COLO668 (cell line): ENCODE measurements at regions not wholly inside any gene's neighbourhood (a gene's known extent, or its start where the extent isn't known, plus 50 kb on each side); places are given as distances from the start of the nearest gene placed in this dataset.
A peak's percentile ranks its signal among the peaks of the same experiment; 100 is the strongest.

Experiments
- DNase-seq: peaks from one replicate; lab custom pipeline; 2025; ENCODE audit not compliant: unreplicated experiment; lab: John Stamatoyannopoulos, UW

- DNase-seq: no peak
Measured at GRCh38 chr7:22658031-22658430, 69.0 kb upstream of the IL6 start.

- no peak for DNase-seq
Measured at GRCh38 chr7:22657479-22657878, 69.5 kb upstream of the IL6 start.

GRCh38 chr7:22655781-22656180 lies 71.2 kb upstream of the IL6 start:
- no peak for DNase-seq

GRCh38 chr7:22654831-22655230 lies 72.2 kb upstream of the IL6 start:
- no peak for DNase-seq

- DNase-seq: peak; percentile 51
Measured at GRCh38 chr7:22653951-22654350, 73.0 kb upstream of the IL6 start.

GRCh38 chr7:22651534-22652243 lies 75.3 kb upstream of the IL6 start:
- DNase-seq: no peak

- no peak for DNase-seq
Measured at GRCh38 chr7:22651036-22651435, 76.0 kb upstream of the IL6 start.

GRCh38 chr7:22649686-22650085 lies 77.3 kb upstream of the IL6 start:
- DNase-seq: no peak

GRCh38 chr7:22647451-22648257 lies 79.3 kb upstream of the IL6 start:
- no peak for DNase-seq

GRCh38 chr7:22645418-22646181 lies 81.4 kb upstream of the IL6 start:
- DNase-seq: no peak

- no peak for DNase-seq
Measured at GRCh38 chr7:22642454-22642853, 84.5 kb upstream of the IL6 start.

- DNase-seq: no peak
Measured at GRCh38 chr7:22640269-22640668, 86.7 kb upstream of the IL6 start.

- no peak for DNase-seq
Measured at GRCh38 chr7:22639396-22639795, 87.6 kb upstream of the IL6 start.

GRCh38 chr7:22635349-22635748 lies 91.7 kb upstream of the IL6 start:
- DNase-seq: no peak

GRCh38 chr7:22633954-22634474 lies 93.0 kb upstream of the IL6 start:
- DNase-seq: no peak

- no peak for DNase-seq
Measured at GRCh38 chr7:22633286-22633953, 93.6 kb upstream of the IL6 start.

- DNase-seq: no peak
Measured at GRCh38 chr7:22632674-22633073, 94.3 kb upstream of the IL6 start.

GRCh38 chr7:22631730-22632129 lies 95.3 kb upstream of the IL6 start:
- no peak for DNase-seq

GRCh38 chr7:22630069-22630468 lies 96.9 kb upstream of the IL6 start:
- no peak for DNase-seq

GRCh38 chr7:22629056-22629455 lies 97.9 kb upstream of the IL6 start:
- no peak for DNase-seq

GRCh38 chr7:22628112-22628511 lies 98.9 kb upstream of the IL6 start:
- DNase-seq: peak; percentile 52
